Progenitor cell of endocrine pancreas (in vitro differentiated cells): ENCODE measurements at regions not wholly inside any gene's neighbourhood (a gene's known extent, or its start where the extent isn't known, plus 50 kb on each side); places are given as distances from the start of the nearest gene placed in this dataset.

Source experiments
- DNase-seq: peaks from one replicate; pipeline ENCODE4 v3.0.0; 2021; ENCODE audit warnings: low spot score; ENCODE audit not compliant: unreplicated experiment
- H3K27ac Mint-ChIP-seq: 2 replicates; pipeline ENCODE4 v1.8.0; 2021; ENCODE audit warnings: mild to moderate bottlenecking, moderate library complexity, mixed read lengths
- H3K27me3 Mint-ChIP-seq: 2 replicates; pipeline ENCODE4 v1.8.0; 2021; ENCODE audit warnings: mixed read lengths
- H3K36me3 Mint-ChIP-seq: 2 replicates; pipeline ENCODE4 v1.8.0; 2022; ENCODE audit warnings: mixed read lengths; ENCODE audit not compliant: insufficient read depth
- H3K4me1 Mint-ChIP-seq: 2 replicates; pipeline ENCODE4 v1.8.0; 2021; ENCODE audit warnings: low read depth, mixed read lengths
- H3K4me3 Mint-ChIP-seq: 2 replicates; pipeline ENCODE4 v1.8.0; 2021; ENCODE audit warnings: low read depth, mild to moderate bottlenecking, moderate library complexity, mixed read lengths
- H3K9me3 Mint-ChIP-seq: 2 replicates; pipeline ENCODE4 v1.8.0; 2021; ENCODE audit warnings: low read depth, mixed read lengths
- TF ChIP-seq, protein P1 (sequence below): fragments of 200-600 bp; sonication (generic); IDR thresholded peaks from one replicate; pipeline ENCODE4 v1.5.0; 2021; ENCODE audit warnings: antibody characterized with exemption, mild to moderate bottlenecking; ENCODE audit not compliant: unreplicated experiment

- no peaks in the 10 kb centered on the region for H3K27me3 Mint-ChIP-seq
- TF ChIP-seq, protein P1, sequence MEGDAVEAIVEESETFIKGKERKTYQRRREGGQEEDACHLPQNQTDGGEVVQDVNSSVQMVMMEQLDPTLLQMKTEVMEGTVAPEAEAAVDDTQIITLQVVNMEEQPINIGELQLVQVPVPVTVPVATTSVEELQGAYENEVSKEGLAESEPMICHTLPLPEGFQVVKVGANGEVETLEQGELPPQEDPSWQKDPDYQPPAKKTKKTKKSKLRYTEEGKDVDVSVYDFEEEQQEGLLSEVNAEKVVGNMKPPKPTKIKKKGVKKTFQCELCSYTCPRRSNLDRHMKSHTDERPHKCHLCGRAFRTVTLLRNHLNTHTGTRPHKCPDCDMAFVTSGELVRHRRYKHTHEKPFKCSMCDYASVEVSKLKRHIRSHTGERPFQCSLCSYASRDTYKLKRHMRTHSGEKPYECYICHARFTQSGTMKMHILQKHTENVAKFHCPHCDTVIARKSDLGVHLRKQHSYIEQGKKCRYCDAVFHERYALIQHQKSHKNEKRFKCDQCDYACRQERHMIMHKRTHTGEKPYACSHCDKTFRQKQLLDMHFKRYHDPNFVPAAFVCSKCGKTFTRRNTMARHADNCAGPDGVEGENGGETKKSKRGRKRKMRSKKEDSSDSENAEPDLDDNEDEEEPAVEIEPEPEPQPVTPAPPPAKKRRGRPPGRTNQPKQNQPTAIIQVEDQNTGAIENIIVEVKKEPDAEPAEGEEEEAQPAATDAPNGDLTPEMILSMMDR = no peak
- no peak overlapping the region for H3K4me3 Mint-ChIP-seq
- no peaks in the 10 kb centered on the region for H3K4me1 Mint-ChIP-seq
- no peaks in the 10 kb centered on the region for H3K36me3 Mint-ChIP-seq
- peaks cover 7% of the 10 kb centered on the region for H3K9me3 Mint-ChIP-seq
- H3K27ac Mint-ChIP-seq = no peak overlapping the region
- DNase-seq = no peak
These were observed 537.8 kb upstream of the SLC39A10 start for GRCh38 chr2:195119231-195119630.

DNA sequence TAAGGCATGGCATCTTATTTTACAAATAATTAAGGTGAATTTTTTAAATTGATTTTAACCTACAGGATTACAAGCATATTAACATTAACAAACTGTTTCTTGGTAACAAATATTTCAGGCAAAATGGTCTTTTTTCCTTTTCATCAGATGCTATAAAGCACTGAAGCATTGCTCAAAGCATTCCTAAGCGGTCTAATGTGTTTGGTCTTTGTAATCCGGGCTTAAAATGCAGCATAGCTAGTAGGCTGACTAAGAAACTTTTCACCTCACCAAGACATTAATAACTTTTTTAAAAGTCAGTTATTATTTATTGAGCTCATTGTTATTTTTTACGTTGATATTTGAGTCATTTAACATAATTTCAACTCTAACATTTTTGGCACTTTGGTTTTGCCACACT lies 538.8 kb upstream of the SLC39A10 start:
- peaks cover 1% of the 10 kb centered on the region for H3K36me3 Mint-ChIP-seq
- no peak overlapping the region for H3K27ac Mint-ChIP-seq
- no peak for DNase-seq
- TF ChIP-seq, protein P1 = no peak
- H3K27me3 Mint-ChIP-seq = no peaks in the 10 kb centered on the region
- H3K9me3 Mint-ChIP-seq = peaks cover 14% of the 10 kb centered on the region
- H3K4me3 Mint-ChIP-seq = no peak overlapping the region
- H3K4me1 Mint-ChIP-seq = no peaks in the 10 kb centered on the region

DNA sequence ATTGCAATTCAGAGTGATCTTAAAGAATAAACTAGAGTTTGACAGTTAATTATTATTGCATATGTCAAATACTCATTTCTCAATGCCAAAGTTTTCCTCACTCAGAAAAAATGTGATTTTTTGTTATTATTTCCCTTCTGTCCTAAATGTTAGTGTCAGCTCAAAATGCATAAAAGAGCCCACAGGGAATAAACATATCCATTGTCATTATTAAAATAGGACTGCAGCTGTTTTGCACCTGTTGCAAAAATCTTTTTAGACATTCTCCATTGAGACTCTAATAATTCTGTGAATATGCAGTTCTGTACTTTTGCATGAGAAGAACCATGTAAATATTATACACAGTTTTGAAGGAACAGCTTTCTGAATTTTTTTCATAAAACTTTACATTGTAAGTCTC lies 540.0 kb upstream of the SLC39A10 start:
- Mint-ChIP-seq H3K9me3 (peaks cover 14% of the 10 kb centered on the region), H3K4me1 (no peaks in the 10 kb centered on the region), H3K27me3 (no peaks in the 10 kb centered on the region), H3K27ac (no peak overlapping the region), H3K4me3 (no peak overlapping the region), H3K36me3 (peaks cover 1% of the 10 kb centered on the region)
- no peak for DNase-seq
- TF ChIP-seq, protein P1 = no peak

DNA sequence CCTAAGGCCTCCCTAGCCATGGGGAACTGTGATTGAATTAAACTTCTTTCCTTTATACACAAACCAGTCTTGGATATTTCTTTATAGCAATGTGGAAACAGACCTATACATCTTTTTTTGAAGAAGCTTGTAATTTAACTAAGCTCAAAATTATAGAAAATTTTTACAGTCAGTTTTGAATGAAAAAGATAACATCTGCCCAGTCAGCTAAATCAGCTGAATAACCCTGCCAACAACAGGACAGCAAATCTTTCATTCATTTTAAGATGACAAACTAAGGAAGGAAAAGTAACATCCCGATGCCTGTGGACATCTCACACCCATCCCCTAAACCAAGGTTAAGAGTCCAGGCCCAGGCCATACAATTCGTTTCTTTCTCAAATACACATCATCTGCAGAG lies 541.3 kb upstream of the SLC39A10 start:
- Mint-ChIP-seq H3K27me3 (no peaks in the 10 kb centered on the region), H3K4me3 (no peak overlapping the region), H3K27ac (no peak overlapping the region), H3K9me3 (peaks cover 14% of the 10 kb centered on the region), H3K36me3 (peaks cover 1% of the 10 kb centered on the region), H3K4me1 (no peaks in the 10 kb centered on the region)
- no peak for DNase-seq
- TF ChIP-seq, protein P1 = no peak

GRCh38 chr2:195108182-195108581 lies 548.8 kb upstream of the SLC39A10 start:
- no peak overlapping the region for H3K27ac Mint-ChIP-seq
- no peaks in the 10 kb centered on the region for H3K27me3 Mint-ChIP-seq
- H3K4me1 Mint-ChIP-seq = no peaks in the 10 kb centered on the region
- no peaks in the 10 kb centered on the region for H3K36me3 Mint-ChIP-seq
- peaks cover 4% of the 10 kb centered on the region for H3K9me3 Mint-ChIP-seq
- no peak for DNase-seq
- no peak overlapping the region for H3K4me3 Mint-ChIP-seq
- TF ChIP-seq, protein P1 = no peak
